ENCODE measurements at regions not wholly inside any gene's neighbourhood (a gene's known extent, or its start where the extent isn't known, plus 50 kb on each side); places are given as distances from the start of the nearest gene placed in this dataset.

- Histone ChIP-seq H3K36me3 (replicated peaks in 1 of 2; ENCODE audit: control insufficient read depth in 1 of 2, insufficient read depth in 2 of 2, low read length in 2 of 2) (no peaks in the 10 kb centered on the region), H4K20me1 (ENCODE audit: insufficient read depth, low read length) (no peaks in the 10 kb centered on the region), H3K4me3 (replicated peaks in 1 of 3; ENCODE audit: low read depth in 2 of 3, low read length in 3 of 3) (no peak overlapping the region), H3K4me2 (replicated peaks; ENCODE audit: extremely low read depth, low read length, poor library complexity, severe bottlenecking) (no peak overlapping the region), H3K9ac (ENCODE audit: insufficient read depth, low read length, poor library complexity, severe bottlenecking) (no peak overlapping the region), H3K4me1 (ENCODE audit: control insufficient read depth in 1 of 2, insufficient read depth in 2 of 2, low read length in 2 of 2) (peaks cover 16 to 20% of the 10 kb centered on the region in 2 donors), H3K27me3 (ENCODE audit: control insufficient read depth in 2 of 2, insufficient read depth in 2 of 2, low read length in 2 of 2) (no peaks in the 10 kb centered on the region), H3K27ac (ENCODE audit: low read depth in 1 of 2, low read length in 2 of 2) (no peak overlapping the region), H3K79me2 (ENCODE audit: insufficient read depth, low read length) (no peaks in the 10 kb centered on the region), H2AFZ (ENCODE audit: insufficient read depth, low read depth, low read length, poor library complexity, severe bottlenecking) (no peak overlapping the region), H3K9me3 (replicated peaks in 1 of 2; ENCODE audit: control insufficient read depth in 1 of 2, insufficient read depth in 1 of 2, low read length in 2 of 2) (no peaks in the 10 kb centered on the region)
- intact Hi-C loops (cut with micrococcal nuclease), result no loop called here
- Mint-ChIP-seq H3K36me3 (no peaks in the 10 kb centered on the region), H3K9me3 (peaks cover 0 to 5% (median 1%) of the 10 kb centered on the region in 7 donors), H3K27ac (no peak overlapping the region), H3K4me3 (no peak overlapping the region), H3K4me1 (peaks cover 18% of the 10 kb centered on the region), H3K27me3 (ENCODE audit: low read depth in 3 of 3) (peaks cover 0 to 2% (median 0%) of the 10 kb centered on the region in 3 donors)
- no peak for DNase-seq
- WGBS (ENCODE audit: insufficient coverage), result 97% methylated on average over 3 of the region's 6 CpGs
- no peak for TF ChIP-seq CTCF (IDR thresholded peaks at IDR 0.05)
Observed at GRCh38 chr2:8189316-8189715, 492.5 kb upstream of the ID2 start.

- Histone ChIP-seq H3K4me1 (ENCODE audit: control insufficient read depth in 1 of 2, insufficient read depth in 2 of 2, low read length in 2 of 2) (peaks cover 16 to 20% of the 10 kb centered on the region in 2 donors), H3K79me2 (ENCODE audit: insufficient read depth, low read length) (no peaks in the 10 kb centered on the region), H2AFZ (ENCODE audit: insufficient read depth, low read depth, low read length, poor library complexity, severe bottlenecking) (no peak overlapping the region), H3K27ac (ENCODE audit: low read depth in 1 of 2, low read length in 2 of 2) (no peak overlapping the region), H3K4me2 (replicated peaks; ENCODE audit: extremely low read depth, low read length, poor library complexity, severe bottlenecking) (no peak overlapping the region), H3K27me3 (ENCODE audit: control insufficient read depth in 2 of 2, insufficient read depth in 2 of 2, low read length in 2 of 2) (no peaks in the 10 kb centered on the region), H3K9ac (ENCODE audit: insufficient read depth, low read length, poor library complexity, severe bottlenecking) (no peak overlapping the region), H4K20me1 (ENCODE audit: insufficient read depth, low read length) (no peaks in the 10 kb centered on the region), H3K9me3 (replicated peaks in 1 of 2; ENCODE audit: control insufficient read depth in 1 of 2, insufficient read depth in 1 of 2, low read length in 2 of 2) (no peaks in the 10 kb centered on the region), H3K4me3 (replicated peaks in 1 of 3; ENCODE audit: low read depth in 2 of 3, low read length in 3 of 3) (no peak overlapping the region), H3K36me3 (replicated peaks in 1 of 2; ENCODE audit: control insufficient read depth in 1 of 2, insufficient read depth in 2 of 2, low read length in 2 of 2) (no peaks in the 10 kb centered on the region)
- no peak for DNase-seq
- Mint-ChIP-seq H3K27ac (peak overlapping the region in 1 of 7 donors; percentile 38), H3K27me3 (ENCODE audit: low read depth in 3 of 3) (peaks cover 0 to 2% (median 0%) of the 10 kb centered on the region in 3 donors), H3K4me1 (peaks cover 19% of the 10 kb centered on the region), H3K9me3 (peaks cover 0 to 4% (median 0%) of the 10 kb centered on the region in 7 donors), H3K36me3 (no peaks in the 10 kb centered on the region), H3K4me3 (no peak overlapping the region)
- WGBS (ENCODE audit: insufficient coverage), result no CpG with 5 or more reads among the region's 1 CpG
- TF ChIP-seq CTCF (IDR thresholded peaks at IDR 0.05), result no peak
- intact Hi-C loops (cut with micrococcal nuclease), result loop anchor here in 1 of 2 donors (10.0 kb wide), 1 partner anchor 115 kb away; no protein-coding TSS in a partner anchor
Observed at GRCh38 chr2:8190279-8190678, 491.6 kb upstream of the ID2 start.

Data from CD14-positive monocyte (primary cell).